ENCODE measurements at regions not wholly inside any gene's neighbourhood (a gene's known extent, or its start where the extent isn't known, plus 50 kb on each side); places are given as distances from the start of the nearest gene placed in this dataset.

DNA sequence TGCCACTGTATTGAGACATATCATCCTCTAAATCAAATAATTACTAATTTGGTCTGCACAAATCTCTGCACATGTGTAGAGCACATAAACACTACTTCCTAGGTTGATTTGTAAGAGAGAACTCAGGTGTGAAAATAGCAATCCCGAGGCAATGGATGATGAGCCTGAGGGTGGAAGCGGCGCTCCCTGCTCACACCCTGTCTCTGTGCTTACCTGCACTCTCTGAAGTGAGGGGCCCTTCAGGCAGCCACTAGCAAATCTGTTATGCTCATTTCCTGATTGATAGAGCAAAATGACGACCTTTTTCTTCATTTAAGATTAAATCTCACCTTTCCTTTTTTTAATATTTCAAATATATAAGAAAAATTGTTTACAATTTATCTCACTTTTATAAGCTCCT, 1995.7 kb upstream of the AGA start:
- no peak for DNase-seq (ENCODE audit: low spot score)

DNA sequence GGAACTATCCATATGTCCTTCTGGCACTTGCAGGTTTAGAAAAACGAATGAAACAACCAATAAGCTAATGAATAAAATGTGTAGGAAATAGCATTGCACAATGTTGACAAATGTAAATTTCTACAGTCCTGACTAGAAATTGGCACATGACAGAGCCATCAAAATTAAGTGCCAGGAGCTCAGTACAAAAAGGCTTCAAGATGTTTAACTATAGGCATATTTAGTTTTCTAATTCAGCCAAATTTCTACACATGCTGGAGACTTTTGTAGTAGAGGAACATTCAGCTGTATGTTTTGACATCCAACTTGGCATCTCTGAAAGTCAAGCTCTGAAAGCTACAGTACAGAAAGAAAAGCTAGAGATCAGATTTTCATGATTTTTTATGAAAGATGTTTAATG, 1999.4 kb upstream of the AGA start:
- no peak for DNase-seq (ENCODE audit: low spot score)

DNA sequence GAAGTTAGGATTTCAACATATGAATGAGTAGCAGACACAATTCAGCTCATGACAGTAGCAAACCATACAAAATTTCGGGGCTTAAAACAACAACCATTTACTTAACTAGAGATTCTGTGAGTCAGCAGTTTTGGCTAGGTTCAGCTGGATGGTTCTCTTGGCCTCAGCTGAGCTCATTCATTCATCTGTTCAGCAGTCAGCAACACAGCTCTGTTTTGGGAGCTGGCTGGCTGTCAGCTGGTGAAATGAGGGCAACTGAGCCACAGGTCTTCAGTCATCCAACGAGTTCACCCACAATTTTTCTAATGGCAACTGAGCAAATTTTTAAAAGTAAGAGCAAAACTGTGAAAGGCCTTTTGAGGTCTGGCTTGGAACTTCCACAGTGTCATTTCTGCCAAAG, 2005.1 kb upstream of the AGA start:
- DNase-seq (ENCODE audit: low spot score): no peak

DNA sequence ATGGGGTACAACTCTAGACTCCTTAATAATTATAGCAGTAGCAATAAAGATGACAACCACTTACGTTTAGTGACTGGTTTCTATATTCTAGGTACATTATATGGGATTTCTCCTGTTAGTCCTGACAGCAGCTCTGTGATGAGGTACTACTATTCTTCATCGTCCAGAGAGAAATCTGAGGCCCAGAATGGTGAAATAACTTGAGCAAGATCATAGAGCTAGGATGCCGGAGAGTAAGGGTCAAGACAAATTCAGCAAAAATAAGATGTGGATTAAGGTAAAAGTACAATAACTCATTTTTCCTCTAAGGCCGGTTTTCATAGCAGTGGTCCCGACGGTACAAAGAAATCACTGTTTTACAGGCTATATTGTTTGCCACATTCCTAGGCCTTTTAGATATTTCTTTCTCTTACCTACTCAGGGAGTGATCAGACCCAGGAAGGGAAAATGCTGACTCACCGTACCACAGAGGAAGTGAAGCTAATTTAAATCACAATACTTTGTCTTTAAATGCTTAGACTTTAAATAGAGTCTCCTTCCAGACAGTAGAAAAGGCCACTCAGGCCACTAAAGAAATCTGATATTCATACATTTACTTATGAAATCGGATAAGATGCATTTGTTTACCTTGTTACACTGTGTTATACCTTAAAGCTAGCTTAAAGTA, 2023.0 kb upstream of the AGA start:
- no peak for DNase-seq (ENCODE audit: low spot score)

DNA sequence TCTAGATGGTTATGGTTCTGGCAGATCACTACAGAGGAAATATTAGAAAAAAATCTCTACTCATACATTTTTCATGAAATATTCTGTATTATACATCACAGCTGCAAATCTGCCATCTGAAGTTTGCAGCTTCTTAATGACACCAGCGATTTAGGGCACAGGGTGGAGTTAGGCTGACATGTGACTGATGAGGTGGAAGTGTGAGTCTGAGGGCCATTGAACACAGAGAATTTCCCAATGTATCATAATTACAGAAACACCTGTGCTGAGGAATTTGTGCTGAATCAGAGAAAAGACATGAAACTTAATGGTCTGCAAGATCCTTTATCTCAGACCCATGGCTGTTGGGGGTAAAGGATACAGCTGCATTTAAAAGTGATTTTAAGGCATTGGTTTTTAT, 2025.6 kb upstream of the AGA start:
- DNase-seq (ENCODE audit: low spot score): no peak

DNA sequence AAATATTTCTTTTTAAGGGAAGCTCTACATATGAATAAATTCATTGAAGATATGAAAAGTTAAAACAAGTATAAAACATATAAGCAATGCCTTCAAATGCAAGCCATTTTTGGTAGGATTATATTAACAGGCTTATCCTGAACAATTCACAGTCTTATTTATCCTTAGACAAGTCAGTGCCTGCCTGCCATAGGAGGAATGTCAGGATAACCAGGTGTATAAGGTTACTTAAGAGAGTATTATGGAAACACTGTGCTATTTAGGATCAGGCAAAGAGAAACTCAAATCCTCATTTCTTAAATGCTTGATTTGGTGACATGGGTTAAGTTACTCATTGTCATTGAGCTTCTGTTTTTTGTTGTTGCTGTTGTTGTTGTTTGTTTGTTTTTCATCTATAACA, 2029.9 kb upstream of the AGA start:
- DNase-seq (ENCODE audit: low spot score): no peak

DNA sequence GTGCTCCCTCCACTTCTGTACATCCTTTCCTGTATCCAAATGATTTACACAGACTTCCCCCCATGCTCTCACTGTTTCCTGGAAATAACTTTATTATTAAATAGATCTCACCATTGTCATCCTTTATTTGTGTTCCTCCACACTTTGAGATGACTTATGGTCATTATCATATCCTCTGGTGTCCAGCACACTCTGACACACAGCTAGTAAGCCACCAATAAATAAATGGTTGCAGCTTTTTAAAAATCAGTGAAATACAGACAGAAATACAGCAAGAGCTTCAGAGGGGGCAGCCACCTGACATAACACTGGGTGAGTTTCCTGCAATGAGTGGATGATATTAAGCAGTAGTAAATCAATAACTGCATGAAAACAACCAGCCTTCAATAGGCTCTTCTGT, 2036.4 kb upstream of the AGA start:
- no peak for DNase-seq (ENCODE audit: low spot score)

DNA sequence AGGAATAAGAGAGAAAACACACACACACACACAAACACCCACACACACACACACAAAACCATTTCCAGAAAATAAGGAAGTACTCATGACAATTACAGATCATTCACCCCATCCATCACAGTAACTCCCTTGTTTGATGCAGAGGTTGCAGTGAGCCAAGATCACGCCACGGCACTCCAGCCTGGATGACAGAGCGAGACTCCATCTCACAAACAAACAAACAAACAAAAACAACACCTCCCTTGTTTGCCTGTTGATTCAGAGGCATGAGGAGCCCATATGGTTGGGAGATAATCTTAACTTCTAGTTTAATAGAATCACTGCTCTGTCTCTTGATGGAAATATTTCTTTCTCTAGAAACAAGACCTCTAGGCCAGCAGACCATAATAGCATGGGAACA, 2043.5 kb upstream of the AGA start:
- no peak for DNase-seq (ENCODE audit: low spot score)

DNA sequence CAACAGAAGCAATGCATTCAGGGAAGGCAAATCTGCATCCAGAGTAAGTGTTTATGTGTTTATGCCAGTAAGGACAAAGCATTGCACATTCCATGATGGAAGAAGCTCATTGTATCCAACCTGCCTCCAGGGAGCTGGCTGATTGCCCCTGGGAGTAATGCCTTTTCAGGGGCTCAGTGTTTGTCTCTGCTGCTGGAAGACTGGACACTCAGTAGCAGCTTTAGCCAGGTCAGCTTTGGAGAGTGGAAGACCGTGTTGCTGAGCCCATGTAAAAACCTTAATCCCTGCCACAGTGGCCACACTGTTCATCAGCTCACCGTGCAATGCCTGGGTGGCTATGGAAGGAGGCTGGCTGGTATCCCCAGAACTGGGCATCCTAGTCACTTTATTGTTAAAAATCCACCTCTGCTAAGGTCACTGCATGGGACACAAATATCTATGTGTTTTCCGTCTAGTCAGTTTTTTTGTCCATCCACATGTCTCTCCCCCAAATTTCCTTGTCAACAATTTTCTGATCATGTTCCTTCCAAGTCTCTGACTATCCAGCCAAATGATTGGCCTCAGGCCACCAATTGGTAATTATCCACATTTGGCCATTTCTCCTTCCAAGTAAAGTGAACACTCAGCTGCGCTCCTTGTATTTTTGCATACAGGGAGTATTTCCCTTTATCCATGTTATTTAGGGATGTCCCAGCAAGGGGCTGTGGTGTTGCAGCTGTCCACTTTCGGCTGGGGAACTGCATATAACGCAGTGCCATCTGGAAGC, 2044.5 kb upstream of the AGA start:
- DNase-seq (ENCODE audit: low spot score): no peak

DNA sequence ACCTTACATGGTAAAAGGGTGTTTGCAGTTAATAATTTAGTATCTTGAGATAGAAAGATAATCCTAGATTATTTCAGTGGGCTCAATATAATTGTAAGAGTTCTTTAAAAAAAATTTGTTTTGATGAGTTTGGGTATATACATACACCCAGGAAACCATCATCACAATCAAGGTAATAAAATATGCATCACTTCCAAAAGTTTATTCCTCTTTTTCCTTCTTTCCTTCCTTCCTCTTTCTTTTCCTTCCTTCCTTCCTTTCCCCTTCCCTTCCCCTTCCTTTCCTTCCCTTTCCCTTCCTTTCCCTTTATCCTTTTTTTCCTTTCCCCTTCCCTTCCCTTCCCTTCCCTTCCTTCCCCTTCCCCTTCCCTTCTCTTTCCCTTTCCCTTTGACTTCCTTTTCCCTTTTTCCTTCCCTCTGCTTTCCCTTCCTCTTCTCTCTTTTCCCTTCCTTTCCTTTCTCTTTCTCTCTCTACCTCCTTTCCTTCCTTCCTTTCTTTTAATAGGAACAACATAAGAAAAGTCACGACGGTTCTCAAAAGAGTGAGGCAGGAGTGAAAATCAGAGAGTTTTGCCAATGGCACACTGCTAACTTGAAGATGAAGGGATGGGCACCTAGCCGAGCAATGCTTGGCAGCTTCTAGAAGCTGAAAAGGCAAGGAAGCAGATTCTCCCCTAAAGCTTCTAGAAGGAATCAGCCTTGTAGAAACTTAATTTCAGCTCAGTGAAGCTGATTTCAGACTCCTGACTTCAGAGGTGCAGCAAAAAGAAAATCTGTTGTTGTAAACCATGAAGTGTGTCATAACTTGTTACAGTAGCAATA, 2050.2 kb upstream of the AGA start:
- no peak for DNase-seq (ENCODE audit: low spot score)

DNA sequence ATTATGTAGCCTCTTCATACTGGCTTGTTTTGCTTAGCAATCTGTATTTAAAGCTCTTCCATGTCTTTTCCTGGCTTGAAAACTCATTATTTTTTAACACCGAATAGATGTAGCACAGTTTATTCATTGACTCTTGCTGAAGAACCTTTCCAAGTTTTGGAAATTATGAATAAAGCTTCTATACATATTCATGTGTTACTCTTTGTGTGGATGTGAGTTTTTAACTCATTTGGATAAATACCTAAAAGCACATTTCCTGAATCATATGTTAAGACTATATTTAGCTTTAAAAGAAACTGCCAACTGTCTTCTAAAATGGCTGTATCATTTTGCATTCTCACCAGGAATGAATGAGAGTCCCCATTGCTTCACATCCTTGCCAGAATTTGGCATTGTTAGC, 2061.7 kb upstream of the AGA start:
- DNase-seq (ENCODE audit: low spot score): no peak

DNA sequence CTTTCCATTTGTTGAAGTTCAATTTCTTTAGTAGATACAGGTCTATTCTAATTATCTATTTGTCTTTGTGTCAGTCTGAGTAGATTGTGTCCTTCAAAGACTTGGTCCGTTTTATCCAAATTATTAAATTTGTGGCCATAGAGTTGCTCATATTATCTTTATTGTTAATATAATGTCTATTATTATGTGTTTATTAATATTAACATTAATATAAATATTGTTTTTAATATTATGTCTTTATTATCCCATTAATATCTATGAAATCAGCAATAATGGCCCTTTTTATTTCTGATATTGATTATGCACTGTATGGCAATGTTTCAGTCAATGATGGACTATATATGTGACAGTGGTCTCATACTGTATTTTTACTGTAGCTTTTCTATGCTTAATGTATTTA, 2067.3 kb upstream of the AGA start:
- no peak for DNase-seq (ENCODE audit: low spot score)

DNA sequence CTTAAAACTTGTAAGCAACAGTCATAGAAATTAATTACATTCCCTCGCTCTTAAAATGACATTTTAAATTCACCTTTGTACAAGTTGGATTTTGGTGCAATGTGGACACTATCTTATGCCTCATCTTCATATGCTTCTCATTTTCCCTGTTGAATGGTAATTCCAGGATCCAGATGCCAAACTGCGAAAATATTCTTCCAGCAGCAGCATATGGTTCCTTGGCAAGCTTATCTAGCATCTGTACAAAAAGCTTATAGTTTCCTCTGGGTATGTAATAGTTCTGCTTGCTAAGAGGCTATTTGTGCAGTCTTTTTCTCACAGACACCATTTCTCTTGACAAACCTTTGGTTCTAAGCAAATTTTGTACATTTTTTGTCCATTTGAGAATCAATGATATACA, 2079.7 kb upstream of the AGA start:
- DNase-seq (ENCODE audit: low spot score): no peak

DNA sequence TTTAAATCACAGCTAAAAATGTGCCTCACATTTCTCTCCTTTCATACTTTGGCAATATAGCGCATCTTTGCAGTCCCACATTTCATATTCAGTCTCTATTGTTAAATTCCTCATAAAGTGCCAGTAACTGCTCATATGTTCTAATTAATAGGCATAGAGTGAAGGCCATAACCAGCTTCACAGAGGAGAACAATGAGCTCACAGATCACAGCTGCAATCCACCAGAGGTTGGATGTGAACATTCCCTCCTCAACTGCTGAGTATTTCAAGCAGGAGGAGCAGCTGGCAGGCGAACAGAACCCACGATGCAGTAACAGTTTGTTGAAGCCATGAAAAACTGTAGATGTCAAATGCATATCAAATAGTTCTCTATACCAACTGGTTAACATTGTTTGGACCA, 2088.7 kb upstream of the AGA start:
- no peak for DNase-seq (ENCODE audit: low spot score)

DNA sequence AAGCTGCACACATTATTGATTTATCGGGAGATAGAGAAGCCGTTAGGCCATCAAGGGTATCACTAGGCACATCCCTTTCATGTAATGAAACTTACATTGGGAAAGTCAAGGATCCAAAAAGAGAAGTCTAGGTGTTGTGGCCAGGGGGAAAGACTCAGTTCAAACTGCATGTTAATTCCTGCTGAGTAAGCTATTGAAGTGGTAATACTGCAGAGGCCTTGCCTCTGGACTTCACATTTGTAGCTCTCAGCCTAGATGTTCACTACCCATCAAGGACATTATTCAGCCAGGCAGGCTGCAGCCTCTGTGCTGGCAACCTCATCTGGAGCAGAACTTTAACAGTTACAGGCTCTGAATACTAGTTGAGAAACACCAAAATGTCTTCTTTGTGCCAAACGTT, 2094.5 kb upstream of the AGA start:
- no peak for DNase-seq (ENCODE audit: low spot score)

DNA sequence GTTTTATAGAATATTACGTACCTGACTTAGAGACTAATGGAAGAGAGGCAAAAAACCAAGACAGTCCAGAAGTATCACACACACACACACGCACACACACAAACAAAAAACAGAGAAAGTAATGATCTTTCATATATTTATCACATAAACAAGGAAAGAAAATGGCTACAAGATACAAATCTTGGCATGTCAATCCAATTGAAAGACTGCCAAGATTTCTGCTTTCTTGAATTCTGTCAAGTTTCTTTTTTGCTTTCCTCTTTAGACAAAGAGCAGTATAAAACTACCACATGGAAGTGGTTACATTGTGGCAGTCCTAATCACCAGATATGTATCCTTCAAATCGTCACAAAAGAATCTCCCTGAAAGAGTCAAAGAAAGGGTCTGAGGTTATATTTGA, 2097.4 kb upstream of the AGA start:
- DNase-seq (ENCODE audit: low spot score): no peak

DNA sequence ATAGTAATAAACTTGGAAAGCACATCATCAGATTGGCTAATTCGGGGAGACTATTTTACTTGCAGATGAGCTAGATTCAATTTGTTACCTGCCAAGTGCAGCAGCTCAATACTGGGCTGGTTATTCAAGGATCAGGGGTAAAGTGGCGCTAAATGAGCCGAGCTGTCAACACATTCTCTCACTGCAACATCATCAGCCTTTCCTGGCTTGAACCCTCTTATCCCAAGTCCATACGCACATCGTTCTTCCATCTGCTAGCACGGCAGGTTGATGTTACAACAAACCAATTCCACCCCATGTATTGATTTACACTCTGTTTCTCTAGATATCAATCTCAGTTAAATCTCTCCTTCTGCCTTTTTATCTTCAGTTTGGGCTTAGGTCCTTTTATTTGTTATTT, 2101.5 kb upstream of the AGA start:
- no peak for DNase-seq (ENCODE audit: low spot score)

DNA sequence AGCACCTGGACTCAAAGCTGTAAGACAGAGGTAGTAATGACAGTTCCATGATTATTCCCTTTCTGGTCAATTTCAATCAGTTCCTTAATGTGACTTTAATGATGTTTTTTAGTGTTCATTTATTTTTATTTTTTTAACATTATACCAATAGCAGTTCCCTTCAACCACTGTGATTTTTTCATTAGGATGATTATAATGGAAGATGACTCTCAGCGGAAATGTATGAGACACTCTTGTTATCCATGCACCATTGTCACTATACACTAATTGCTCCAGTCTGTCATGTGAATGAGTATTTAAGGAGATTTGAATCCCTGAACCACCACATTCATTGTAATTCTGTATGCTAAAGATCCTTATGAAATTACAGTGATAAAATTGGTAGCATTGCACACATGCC, 2102.3 kb upstream of the AGA start:
- no peak for DNase-seq (ENCODE audit: low spot score)

DNA sequence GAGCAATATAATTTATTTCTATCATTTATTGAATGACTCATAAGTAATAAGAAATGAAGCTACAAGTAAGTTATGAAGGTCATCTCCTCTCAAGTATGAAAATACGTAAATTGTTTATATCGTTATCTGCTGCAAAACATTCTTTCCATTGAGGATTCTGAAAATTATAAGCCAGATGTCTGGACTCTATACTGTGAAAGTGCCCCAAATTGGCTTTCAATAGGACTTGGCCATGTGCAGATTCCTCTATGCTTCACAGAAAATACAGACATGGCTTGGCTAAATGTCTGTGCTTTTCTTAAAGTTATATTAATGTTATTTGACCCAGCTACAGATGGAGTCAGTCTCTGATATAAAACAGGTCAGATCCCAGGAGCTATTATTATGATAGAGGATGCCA, 2109.9 kb upstream of the AGA start:
- no peak for DNase-seq (ENCODE audit: low spot score)

DNA sequence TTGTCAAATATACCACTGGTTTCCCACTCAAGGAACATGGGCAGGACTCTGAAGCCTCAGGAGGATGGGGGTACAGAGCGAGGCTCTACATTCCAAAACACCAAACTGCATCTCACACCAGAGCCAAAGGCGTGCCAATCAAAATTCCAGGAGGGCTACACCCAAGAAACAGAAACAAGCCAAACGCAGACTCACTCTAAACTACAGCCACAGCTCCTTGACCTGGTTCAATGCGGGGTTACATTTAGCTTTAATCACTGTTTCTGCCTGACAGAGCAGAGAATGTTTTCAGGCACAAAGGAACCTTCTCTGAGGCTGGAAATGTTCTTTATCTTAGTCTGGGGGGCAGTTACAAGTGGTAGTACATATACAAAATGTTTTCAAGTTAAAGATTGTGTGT, 2121.5 kb upstream of the AGA start:
- DNase-seq (ENCODE audit: low spot score): no peak

DNA sequence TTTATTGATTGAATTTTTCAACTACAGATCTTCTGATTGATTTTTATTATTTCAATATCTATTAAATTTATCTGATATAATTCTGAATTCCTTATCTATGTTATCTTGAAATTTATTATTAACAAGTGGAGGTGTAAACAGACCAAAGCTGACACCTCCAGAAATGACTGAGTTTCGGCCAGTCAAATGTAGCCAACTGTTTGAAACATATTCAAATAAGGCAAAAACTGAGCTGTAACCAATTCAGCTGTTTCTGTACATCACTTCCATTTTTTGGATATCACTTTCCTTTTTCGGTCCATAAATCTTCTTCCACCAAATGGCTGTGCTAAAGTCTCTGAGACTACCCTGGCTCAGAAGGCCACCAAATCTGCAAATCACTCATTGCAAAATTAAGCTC, 2127.3 kb upstream of the AGA start:
- DNase-seq (ENCODE audit: low spot score): no peak

DNA sequence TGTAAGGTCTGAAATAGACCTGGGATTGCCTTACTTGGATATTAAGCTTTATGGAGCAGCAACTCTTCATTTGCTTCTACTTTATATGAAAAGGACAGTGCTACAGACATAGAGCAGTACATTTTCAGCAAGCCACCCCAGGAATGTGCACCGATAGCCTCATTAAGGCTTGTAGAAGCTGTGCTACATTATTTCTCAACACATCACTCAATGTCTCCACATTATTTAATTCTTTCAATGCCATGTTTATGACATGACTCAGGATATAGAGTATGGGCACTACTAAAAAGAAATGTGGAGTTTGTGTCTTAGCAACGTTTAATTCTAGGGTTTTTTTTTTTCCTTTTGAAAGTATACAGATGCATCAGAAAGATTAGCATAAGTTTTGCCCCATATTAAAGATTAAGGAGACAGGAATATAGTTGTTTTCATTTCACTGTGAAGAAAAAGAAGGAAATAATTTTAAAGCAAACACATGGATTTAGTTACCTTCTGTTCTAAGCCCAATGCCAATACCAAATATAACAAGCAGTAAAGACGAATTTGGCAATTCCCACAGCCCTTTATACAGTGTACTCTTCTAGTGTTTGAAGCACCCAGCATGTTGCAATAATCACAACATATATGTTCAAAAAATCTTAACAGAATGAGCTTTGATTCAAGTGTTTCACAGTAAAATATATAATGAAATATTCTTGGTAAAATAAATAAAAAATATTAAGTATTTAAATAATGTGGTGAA, 2140.1 kb upstream of the AGA start:
- DNase-seq (ENCODE audit: low spot score): no peak

DNA sequence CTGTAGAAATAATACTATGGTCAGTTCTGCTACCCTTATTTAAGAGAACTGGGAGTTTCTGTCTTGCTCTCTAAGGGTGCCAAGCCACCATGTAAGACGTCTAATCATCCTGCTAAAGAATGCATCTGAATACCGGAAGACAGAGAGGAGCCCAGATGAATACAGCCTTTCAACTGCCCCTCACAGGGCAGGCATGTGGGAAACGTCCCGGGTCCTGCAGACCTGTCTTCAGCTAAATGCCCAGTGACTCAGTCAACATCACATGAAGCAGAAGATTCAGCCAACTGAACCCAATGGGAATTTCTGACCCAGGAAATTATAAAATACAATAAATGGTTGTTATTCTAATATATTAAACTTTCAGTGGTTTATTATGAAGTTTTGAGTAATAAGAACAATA, 2141.0 kb upstream of the AGA start:
- DNase-seq (ENCODE audit: low spot score): no peak

Measured in left forelimb (tissue), 1 donor.